ENCODE measurements at regions not wholly inside any gene's neighbourhood (a gene's known extent, or its start where the extent isn't known, plus 50 kb on each side); places are given as distances from the start of the nearest gene placed in this dataset.
"Not testable (repeated sequence)": the region's sequence is repeated elsewhere in the genome, so short reads cannot be mapped to it uniquely, and the experiment has no call there.

GRCh38 chr2:129191530-129191929, 787.9 kb upstream of the RAB6C start:
- no peak for DNase-seq

- DNase-seq: no peak
These were observed 787.3 kb upstream of the RAB6C start for GRCh38 chr2:129192117-129192516.

GRCh38 chr2:129192841-129193253, 786.6 kb upstream of the RAB6C start:
- DNase-seq: no peak

DNA sequence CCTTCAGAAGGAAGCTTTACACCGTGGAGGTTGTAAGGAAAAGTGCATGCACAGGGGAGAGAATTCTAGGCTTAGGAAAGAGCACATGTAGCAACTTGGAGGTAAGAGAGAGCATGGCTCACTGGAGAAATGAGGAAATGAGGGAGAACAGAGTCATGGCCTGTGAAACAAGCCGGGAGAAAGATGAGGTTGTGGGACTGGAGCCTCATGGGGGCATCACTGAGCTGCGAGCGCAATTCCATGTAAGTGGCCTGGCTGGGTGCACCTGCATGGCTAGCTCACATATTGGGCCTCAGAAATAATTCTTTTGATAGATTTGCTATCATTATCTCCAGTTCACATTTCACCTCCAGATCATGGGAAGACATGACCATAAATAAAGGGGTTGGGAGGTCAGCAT, 785.5 kb upstream of the RAB6C start:
- DNase-seq: no peak

DNA sequence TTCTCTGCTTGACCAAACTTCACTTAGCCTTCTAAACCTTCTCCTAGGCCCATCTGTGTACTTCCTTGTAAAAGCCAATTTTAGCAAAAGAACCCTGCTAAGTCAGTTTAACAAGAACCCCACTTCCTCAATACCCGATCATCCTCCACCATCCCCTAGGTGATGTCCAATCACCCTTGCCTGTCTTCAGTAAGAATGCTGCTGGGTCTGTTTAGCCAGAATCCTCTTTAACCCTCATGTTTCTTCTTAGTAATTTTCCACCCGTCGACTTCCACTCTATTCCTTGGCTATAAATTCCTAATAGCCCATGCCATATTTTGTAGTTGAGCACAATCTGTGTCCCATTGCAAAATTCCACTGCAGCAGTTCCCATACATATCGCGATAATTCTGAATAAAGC, 780.0 kb upstream of the RAB6C start:
- no peak for DNase-seq

GRCh38 chr2:129201696-129202095, 777.8 kb upstream of the RAB6C start:
- DNase-seq: no peak

DNA sequence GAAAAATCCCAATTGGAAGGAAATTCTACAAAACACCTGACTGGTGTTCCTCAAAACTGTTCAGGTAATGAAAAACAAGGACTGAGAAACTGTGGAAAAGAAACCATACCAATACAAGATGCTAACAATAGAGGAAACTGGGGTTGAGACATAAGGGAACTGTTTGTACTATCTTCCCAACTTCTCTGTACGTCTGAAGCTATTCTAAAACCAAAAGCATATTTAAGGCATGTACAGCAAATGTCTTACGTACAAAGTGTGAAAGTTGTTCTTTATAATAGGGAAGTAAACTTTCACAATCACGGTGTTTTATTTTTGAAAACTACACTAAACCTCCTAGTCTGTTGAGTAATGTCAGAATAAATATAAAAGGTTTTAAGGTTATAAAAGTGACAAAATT, 776.1 kb upstream of the RAB6C start:
- no peak for DNase-seq

DNA sequence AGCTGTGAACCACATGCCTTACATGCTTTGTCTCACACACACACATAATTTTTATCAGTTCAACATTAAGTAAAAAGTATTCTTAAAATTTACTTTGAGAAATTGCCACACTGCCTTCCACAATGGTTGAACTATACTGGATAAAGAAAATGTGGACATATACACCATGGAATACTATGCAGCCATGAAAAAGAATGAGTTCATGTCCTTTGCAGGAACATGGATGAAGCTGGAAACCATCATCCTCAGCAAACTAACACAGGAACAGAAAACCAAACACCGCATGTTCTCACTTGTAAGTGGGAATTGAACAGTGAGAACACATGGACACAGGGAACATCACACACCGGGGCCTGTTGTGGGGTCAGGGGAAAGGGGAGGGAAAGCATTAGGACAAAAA, 774.9 kb upstream of the RAB6C start:
- not testable (repeated sequence) for DNase-seq

- no peak for DNase-seq
These were observed 774.3 kb upstream of the RAB6C start for GRCh38 chr2:129205176-129205575.

- no peak for DNase-seq
These were observed 773.7 kb upstream of the RAB6C start for GRCh38 chr2:129205766-129206165.

DNA sequence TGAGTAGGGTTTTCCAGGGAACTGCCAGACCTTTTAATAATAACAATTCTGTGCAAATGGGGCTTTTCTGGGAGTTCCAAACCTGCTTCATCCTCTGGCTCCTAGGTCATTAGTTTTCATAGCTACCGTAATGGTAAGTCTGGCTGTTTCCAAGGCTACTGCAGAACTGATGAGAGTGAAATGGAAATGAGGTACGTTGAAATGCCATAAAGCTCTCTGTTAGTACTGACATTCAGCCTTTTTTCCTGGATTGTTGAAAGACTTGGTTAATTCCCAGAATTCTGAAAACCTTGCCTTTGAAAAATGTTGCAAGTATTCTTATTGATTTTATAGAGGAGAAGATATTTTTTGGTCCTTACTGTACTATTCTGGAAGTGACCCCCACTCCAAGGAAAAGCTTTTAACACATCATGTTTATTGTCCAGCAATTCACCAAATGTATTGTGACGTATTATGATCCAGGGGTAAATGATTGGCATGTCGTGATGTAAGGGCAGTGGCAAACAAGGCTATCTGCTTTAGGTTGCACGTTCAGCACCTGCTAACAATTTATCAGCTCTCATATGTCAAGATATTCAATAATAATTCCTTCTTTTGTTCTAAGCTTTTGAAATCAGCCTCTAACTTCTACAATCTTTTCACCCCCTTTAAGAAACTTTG, 767.0 kb upstream of the RAB6C start:
- DNase-seq: no peak

DNA sequence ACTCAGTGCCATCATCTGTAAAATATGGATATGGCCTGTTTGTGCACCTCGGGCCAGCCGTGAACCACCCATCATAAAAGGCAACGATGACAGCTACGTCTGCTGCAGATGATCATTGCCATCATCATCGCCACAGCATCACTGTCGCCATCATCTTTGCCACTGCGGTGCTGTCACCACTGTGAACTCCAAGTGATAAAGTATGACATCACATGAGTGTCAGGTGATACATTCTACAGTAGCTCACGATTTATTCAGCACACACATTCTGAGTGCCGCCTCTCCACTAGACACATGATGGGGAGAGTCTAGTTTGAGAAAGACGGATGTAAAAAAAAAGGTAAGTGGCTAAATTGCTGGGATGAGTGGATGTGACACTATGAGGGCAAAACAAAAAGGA, 755.4 kb upstream of the RAB6C start:
- DNase-seq: no peak

DNA sequence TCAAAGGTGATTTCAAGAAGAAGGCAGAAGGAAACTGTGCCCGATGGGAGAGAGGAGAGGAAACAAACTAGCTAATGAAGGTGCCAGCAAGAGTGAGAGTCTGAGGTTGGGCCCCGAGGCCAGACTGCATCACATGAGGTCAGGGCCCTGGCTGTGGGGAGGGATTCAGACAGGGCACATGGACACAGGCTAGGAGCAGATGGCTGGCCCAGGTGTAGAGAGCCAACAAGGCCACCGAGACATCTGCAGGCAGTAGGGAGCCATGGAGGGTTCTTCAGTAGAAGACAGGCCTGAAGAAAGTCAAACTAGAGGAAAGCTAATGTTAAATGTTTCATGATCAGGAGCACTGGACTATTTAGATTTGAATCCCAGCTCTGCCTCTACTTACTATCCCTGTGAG, 755.0 kb upstream of the RAB6C start:
- no peak for DNase-seq

GRCh38 chr2:129229196-129229595, 750.3 kb upstream of the RAB6C start:
- no peak for DNase-seq

GRCh38 chr2:129229830-129230441, 749.5 kb upstream of the RAB6C start:
- no peak for DNase-seq

DNA sequence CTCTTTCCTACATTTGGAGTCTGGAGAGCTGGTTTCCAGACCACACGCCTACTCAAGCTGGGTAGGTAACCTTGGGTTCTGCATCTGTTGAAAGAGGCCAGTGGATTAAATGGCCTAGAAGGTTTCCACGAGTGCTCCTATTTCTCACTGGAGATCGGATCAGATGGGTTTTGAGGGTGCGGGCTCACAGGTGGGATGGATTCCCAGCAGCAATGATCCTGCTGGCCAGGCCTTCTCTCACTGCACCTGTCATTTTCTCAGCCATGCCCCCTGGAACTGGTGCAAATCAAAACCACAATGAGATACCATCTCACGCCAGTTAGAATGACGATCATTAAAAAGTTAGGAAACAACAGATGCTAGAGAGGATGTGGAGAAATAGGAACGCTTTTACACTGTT, 747.5 kb upstream of the RAB6C start:
- DNase-seq: no peak

- DNase-seq: no peak
These were observed 746.3 kb upstream of the RAB6C start for GRCh38 chr2:129233166-129233565.

DNA sequence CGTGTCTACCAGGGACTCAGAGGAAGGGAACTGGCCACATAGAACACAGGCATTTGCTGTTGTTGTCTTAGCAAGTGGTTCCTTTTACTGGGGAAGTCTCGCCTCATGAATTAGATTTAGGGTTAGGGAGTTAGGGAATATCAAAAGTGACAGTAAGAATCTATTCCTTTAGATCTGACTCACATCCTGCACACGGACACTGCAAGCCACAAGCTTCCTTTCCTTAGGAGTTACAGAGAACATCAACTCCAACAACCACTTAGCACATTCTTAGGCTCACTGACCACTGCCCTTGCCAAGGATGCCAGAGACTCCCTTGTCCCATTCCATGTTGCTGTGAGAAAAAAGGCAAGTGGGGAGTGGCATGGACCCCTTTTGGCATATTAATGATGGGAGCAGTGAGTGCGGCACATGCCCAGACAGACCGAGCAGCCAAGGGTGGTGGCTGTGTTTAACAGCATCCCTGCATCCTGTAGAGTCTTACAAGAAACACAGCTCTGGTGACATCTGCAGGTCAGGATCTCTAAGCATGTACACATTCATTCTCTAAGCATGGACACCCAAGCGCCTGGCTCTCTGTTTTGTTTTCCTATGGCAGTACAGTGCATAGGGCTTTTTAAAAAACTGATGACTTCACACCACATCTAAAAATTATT, 745.6 kb upstream of the RAB6C start:
- no peak for DNase-seq

DNA sequence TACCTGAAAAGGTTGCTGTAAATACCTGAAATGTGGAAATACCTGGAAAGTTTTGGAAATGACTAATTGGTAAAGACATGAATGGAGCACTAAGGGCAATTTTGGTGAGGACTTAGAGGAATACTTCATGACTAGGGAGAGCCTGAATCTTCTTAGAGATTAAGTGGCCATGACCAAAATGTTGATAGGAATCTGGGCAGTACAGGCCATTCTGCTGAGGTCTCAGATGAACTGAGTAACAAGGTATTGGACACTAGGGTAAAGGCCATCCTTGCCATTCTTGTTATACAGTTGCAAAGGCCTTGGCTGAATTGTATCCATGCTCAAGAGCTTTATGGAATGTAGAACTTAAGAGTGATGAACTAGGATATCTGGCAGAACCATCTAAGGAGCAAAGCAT, 742.9 kb upstream of the RAB6C start:
- DNase-seq: no peak

DNA sequence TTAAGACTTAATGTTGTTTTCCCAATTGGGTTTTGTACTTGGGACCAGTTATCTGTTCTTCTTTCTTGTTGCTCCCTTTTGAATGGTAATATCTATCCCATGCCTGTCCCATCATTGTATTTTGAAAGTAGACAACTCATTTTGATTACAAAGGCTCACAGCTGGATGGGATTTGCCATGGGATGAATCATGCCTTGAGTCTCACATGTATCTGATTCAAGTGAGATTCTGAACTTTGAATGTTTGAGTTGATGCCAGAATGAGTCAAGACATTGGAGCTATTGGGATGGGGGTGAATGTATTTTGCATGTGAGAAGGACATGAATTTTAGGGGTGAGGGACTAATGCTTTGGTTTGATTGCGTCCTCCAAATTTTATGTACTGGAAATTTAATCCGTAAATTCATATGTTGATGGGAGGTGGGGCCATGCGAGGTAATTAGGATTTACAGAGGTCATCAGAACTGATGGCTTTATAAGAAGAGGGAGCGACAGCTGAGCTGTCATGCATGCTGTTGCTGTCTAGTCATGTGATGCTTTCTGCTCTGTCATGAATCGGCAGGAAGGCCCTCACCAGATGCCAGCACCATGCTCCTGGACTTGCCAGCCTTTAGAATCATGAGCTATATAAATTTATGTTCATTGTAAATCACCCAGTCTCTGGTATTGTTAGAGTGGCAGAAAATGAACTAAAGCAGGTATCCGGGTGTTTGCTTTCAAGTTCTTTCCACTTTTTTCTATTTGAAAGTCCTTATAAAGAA, 741.3 kb upstream of the RAB6C start:
- DNase-seq: no peak

DNA sequence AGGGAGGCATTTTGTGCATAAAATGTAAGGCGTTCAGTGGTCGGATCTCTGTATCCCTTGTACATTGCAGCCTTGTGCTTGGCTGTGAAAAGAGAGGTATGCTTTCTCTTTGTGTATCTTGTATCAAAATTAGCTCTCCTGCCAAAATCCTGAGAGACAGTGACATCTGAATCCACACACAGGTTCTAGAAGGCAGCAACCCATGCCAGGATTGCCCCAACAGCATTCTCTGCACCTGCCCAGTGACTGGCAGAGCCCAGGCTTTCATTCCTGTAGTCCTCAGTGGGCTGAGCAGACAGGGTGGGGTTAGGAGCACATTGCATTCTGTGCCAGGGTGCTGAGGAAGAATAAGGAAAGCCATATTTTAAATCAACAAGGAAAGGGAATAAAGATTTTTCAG, 740.3 kb upstream of the RAB6C start:
- no peak for DNase-seq

DNA sequence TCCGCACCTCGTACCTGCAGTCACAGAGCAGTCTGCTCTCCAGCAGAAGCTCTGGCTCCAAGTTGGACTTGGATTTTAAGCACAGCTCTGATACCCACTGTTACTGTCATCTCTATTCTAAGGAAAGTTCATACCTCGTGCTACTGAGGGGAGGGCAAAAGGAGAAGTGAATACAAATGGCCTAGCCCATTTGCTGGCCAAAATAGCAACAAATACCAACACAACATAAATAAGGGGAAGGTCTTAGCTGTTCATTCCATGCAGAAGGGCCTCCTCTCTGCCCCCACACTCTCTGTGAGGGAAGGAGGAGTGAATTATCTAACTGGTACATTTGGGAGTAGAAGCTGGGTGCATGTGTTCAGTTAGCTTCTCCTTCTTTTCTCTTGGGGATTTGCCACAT, 739.4 kb upstream of the RAB6C start:
- DNase-seq: no peak

- DNase-seq: no peak
These were observed 737.2 kb upstream of the RAB6C start for GRCh38 chr2:129242269-129242668.

DNA sequence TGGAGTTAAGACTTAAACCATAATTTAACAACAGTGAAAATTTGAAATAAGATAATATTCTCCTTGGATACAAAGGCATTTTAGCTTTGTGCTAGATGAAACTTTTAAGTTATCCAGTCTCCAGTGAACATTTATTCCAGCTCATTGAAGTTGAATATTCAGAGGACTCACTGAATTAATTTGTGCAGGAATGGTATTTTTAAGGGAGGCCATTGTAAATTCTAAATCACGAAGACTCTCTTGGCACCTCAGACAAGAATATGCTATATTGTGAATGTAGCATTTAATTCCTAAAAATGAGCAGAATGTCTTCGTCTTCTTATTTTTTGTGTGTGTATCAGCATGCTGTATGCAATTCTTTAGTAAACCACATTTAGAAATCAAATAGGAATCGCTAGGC, 731.7 kb upstream of the RAB6C start:
- no peak for DNase-seq
